CD1c-positive myeloid dendritic cell (primary cell): ENCODE measurements at regions not wholly inside any gene's neighbourhood (a gene's known extent, or its start where the extent isn't known, plus 50 kb on each side); places are given as distances from the start of the nearest gene placed in this dataset.
"Not testable (repeated sequence)": the region's sequence is repeated elsewhere in the genome, so short reads cannot be mapped to it uniquely, and the experiment has no call there.

Experiments used
- DNase-seq: peaks from one replicate; pipeline ENCODE4 v3.0.0-alpha.2; 2016; ENCODE audit errors: extremely low spot score

DNA sequence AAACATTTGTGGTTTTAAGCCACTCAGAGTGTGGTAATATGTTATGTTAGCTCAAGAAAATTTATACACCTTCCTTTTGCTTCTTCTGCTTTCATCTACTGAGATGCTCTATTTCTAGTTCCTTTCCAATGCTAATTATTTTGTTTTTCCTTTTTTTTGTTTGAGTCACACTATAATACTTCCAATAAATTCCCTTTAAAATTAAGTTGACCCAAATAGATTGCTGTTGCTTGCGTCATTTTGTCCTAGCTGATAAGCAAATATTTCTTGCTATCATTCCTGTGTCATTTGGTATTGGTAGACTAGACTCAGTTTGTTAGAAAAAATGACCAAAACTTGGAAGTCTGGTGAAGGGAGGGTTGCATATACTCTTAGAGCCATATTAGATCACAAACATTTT is 437.0 kb upstream of the CNTN6 start:
- no peak for DNase-seq

- no peak for DNase-seq
Observed at GRCh38 chr3:661356-661755, 431.5 kb upstream of the CNTN6 start.

DNA sequence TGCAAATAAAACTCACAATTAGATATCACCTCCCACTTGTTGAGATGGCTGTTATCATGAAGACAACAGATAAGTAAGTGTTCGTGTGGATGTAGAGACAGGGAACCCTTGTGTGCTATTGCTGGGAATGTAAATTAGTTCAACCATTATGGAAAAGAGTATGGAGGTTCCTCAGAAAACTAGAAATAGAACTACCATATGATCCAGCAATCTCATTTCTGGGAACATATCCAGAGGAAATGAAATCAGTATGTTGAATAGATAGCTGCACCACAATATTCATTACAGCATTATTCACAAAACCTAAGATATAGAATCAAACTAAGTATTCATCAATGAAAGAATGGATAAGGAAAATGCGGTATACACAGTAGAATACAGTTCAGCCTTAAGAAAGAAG is 418.7 kb upstream of the CNTN6 start:
- no peak for DNase-seq

DNA sequence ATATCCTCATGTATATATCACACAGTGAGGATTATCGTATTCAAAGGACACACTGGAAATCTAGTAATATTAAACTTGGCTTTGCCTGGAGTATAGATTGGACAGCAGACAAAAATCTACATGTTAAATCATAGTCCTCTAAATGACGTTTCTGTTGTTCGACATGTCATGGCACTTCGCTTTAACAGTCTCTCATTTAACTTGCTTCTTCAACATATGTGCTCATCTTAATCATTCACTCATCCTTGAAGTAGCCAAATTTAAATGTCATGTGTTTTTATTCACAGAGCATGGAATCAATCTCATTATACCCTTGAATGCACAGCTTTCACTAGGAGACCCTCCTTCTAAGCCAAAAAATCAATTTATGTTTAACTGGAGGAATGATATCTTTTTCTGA is 417.0 kb upstream of the CNTN6 start:
- DNase-seq: no peak

GRCh38 chr3:683770-684169 is 409.1 kb upstream of the CNTN6 start:
- no peak for DNase-seq

DNA sequence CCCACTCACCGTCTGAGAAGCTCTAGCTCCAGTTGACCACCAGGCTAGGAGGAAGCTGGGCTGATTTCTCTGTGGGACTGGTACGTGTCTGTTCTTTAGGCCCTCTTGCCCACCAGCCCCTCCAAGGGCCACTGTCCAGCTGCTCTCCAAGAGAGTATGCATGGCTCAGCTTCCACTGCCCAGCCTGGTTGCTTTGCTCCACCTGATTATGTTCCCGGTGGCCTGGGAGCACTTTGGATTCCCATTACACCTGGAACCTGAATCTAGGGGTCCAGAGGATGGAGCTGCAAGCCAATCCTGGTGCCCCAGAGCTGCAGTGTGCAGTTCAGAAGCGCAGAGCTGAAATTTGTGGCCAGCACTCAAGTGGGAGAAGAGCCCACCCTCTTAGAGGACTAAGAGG is 402.1 kb upstream of the CNTN6 start:
- no peak for DNase-seq

DNA sequence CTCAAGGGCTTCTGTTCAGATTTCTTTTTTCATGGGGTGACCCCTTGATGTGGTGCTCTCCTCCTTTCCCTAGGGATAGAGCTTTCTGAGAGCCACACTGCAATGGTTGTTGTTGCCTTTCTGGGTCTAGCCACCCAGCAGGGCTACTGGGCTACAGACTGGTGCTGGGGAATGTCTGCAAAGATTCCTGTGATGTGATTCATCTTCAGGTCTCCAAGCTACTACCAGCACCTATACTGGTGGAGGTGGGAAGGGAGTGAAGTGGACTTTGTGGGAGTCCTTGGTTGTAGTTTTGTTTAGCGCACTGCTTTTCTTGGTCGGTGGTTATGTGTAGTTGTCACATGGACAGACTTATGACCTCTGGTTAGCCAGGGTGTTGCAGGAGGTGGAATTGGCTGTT is 392.3 kb upstream of the CNTN6 start:
- DNase-seq: no peak

DNA sequence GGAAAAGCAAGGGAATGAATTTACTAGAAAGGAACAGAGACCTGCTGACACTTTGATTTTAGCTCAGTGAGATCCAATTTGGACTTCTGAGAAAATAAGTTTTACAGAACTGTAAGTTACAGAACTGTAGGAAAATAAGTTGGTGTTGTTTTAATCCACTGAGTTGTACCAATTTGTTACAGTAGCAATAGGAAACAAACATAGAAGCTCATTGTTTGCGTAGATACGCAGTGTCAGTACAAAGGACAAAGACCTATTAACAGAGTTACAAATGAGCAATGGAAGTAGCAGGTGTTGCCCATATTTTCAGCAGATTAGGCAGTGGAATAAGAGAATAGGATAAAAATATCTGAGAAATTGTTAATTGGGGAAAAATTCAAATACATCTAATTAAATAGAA is 385.8 kb upstream of the CNTN6 start:
- no peak for DNase-seq

DNA sequence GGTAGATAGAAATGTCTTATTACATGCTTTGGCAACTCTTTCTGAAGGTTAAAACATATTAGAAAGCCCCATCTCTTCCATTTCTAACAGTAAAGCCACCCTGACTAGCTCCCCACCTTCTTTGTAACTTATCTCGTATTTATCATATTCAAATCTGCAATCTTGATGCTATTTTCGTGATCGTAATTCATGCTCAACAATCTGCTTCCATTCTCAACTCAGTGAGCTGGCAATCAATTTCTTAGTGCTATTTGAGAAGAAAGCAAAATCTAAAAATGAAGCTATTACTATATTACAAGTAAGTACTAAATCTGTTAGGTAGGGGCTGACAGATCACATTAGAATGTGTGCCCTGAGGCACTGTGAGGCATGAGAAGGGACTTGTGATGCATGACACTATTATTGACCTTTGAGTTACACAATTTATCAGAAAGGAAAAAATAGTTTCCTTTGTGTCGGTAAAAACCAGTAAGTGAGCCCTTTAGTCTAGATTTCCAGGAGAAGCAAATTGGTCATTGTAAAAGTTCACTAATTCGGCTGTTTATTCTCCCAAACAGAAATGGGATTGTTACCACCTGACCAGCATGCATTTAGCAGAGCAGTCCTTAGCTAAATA is 379.7 kb upstream of the CNTN6 start:
- no peak for DNase-seq

DNA sequence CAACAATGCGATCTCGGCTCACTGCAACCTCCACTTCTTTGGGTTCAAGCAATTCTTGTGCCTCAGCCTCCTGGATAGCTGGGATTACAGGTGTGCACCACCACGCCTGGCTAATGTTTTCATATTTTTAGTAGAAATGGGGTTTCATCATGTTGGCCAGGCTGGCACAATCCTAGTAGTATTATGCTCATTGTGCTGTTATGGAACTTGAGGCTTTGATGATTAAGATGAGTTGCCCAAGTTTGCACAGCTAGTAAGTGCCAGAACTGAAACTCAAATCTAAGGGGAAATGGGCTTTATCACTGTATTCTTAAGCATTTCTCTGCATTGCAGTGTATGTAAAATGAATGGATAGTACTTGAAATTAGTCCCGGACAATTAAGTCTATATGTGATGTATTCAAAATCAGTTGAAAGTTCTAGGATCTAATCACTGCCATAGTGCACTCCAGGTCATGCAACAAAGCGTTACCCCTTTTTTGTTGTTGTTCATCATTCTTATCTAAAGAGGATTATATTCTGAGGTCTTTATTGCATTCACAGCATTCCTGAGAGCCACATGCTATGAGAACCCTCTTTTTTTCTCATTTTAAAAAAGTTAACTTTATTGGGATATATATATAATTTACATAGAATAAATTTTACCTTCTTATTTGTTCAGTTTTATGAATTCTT is 378.7 kb upstream of the CNTN6 start:
- no peak for DNase-seq

- DNase-seq: no peak
Observed at GRCh38 chr3:721086-721485, 371.7 kb upstream of the CNTN6 start.

- DNase-seq: no peak
Observed at GRCh38 chr3:732326-732928, 360.4 kb upstream of the CNTN6 start.

DNA sequence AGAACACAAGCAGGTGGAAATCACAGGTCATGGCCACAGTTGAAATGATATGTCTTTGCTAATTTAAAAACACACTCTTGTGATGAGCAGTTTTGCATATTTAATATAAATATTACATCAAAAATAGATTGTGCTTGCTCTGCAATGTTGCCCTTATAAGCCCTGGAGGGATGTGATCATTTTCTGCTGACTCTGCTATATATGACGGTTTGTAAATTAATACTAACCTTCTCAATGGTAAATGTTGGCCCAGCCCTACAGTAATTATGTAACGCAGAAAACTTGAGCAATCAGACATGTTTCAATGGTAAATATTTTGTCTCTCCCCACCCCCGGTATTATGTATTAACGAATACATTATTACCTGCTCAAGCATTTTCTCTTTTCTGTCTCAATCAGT is 359.5 kb upstream of the CNTN6 start:
- no peak for DNase-seq

- no peak for DNase-seq
Observed at GRCh38 chr3:757711-758110, 335.1 kb upstream of the CNTN6 start.

DNA sequence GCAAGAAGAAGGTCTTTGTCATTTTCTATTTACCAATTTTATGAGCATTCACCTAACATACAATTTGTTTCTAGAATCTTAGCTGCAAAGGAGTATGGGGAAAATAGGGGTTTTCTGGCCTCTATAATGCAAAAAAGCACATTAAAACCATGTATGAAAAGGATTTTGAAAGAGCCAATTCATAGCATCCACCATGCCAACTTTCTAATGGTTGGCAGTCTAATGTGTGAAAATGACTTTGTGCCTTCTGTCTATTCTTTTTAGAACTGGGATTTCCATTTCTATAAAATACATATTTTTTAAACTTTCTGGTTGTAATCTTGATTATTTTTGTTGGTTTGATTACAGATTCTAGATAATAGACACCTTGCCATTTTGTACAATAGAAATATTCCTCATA is 333.7 kb upstream of the CNTN6 start:
- DNase-seq: no peak

GRCh38 chr3:773433-773832 is 319.4 kb upstream of the CNTN6 start:
- not testable (repeated sequence) for DNase-seq

GRCh38 chr3:775178-775880 is 317.5 kb upstream of the CNTN6 start:
- DNase-seq: no peak

DNA sequence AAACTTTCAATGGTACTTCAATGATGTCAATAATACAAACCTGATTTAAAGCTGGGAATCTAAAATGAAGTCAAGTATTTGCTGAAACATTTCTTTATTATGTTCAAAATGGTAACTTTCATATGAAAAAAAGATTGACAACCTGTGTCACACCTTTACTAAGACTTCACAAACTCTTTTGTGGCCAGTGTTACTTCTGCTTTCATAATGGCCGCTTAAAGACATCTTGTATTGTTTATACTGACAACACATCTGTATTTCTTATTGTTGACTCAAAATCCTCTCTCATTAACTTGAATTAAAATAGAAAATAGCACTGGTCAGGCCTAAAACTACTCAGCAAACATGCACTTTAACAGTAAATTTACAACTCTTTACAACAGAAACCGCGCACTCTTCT is 312.3 kb upstream of the CNTN6 start:
- DNase-seq: no peak

- DNase-seq: no peak
Observed at GRCh38 chr3:791442-791841, 301.4 kb upstream of the CNTN6 start.

- no peak for DNase-seq
Observed at GRCh38 chr3:792630-793029, 300.2 kb upstream of the CNTN6 start.

DNA sequence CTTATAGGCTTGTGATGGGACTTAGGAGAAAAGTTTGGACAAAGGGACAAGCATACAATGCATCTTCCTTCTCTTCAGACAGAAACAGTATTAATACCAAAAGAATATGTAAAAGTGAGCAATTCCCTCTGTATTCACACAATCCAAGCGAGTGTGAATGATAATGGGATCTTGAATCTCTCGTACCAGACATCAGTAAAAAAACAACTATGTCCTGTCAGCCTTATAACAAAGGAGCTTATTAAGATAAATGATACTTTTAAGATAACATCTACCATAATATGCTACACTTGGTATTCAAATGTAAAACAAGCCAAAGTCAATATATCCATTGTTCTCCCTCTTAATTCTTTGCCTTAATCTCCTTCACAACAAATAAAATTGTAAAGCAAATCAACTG is 288.6 kb upstream of the CNTN6 start:
- DNase-seq: no peak

DNA sequence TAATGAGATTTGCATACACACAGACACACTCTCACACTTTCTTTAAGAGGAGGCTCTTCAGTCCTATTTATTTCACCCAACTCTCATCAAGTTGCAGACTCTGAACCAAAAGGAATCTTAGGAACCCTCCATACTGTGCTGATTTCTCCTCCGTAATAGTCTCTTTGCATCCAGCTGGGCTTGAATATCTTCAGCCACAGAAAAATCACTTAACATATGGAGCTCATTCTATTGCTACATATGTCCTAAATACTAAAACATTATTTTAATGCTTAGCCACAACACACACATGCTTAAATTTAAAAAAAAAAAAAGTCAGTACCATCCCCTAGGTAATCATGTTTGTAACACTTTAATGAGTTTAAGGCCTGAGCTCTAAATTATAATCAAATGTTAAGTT is 287.5 kb upstream of the CNTN6 start:
- no peak for DNase-seq

DNA sequence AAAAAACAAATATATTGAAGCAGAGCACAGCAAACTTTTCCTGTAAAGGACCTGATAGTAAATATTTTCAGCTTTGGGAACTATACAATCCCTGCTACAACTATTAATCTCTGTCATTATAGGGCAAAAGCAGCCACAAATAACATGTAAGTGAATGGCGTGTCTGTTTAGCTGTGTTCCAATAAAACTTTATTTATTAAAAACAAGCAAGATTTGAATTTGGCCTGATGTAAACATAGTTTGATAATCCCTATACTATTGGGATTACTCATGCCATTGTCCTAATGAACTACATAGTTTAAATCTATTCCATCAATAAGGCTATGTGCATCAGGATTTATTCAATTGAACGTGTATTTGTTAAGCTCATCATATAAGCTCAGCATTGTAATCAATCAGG is 286.8 kb upstream of the CNTN6 start:
- no peak for DNase-seq
